Effector memory CD8-positive, alpha-beta T cell (primary cell): ENCODE measurements at regions not wholly inside any gene's neighbourhood (a gene's known extent, or its start where the extent isn't known, plus 50 kb on each side); places are given as distances from the start of the nearest gene placed in this dataset.

Experiments
- ATAC-seq: fragments of 150-1000 bp; cut with Tn5 transposase; replicated peaks from 2 replicates; pipeline ENCODE4 v1.10.0; 2021; ENCODE audit warnings: mild to moderate bottlenecking, moderate library complexity
- DNase-seq, 3 experiments: peaks; one replicate each; pipeline ENCODE4 v3.0.0; 2021
- H3K27ac Mint-ChIP-seq, 2 donors: one replicate each; pipeline ENCODE4 v1.8.0; 2022; ENCODE audit warnings: mild to moderate bottlenecking in 2 of 2, mixed read lengths in 2 of 2, moderate library complexity in 2 of 2
- H3K27me3 Mint-ChIP-seq, 2 donors: one replicate each; pipeline ENCODE4 v1.8.0; 2022; ENCODE audit warnings: mixed read lengths in 2 of 2
- H3K36me3 Mint-ChIP-seq: one replicate; pipeline ENCODE4 v1.8.0; 2022; ENCODE audit warnings: mild to moderate bottlenecking, moderate library complexity, mixed read lengths; ENCODE audit not compliant: insufficient read depth
- H3K4me1 Mint-ChIP-seq, 2 donors: one replicate each; pipeline ENCODE4 v1.8.0; 2022; ENCODE audit warnings: low read depth in 2 of 2, mixed read lengths in 2 of 2
- H3K4me3 Mint-ChIP-seq, 2 donors: one replicate each; pipeline ENCODE4 v1.8.0; 2022; ENCODE audit warnings: mild to moderate bottlenecking in 2 of 2, mixed read lengths in 2 of 2, moderate library complexity in 2 of 2
- H3K9me3 Mint-ChIP-seq, 2 donors: one replicate each; pipeline ENCODE4 v1.8.0; 2022; ENCODE audit warnings: mixed read lengths in 2 of 2

- Mint-ChIP-seq H3K27ac (no peak overlapping the region), H3K4me1 (no peaks in the 10 kb centered on the region), H3K4me3 (no peak overlapping the region), H3K27me3 (peaks cover 10 to 50% of the 10 kb centered on the region in 2 donors), H3K9me3 (no peaks in the 10 kb centered on the region), H3K36me3 (no peaks in the 10 kb centered on the region)
- ATAC-seq: no peak
- no peak for DNase-seq
Observed at GRCh38 chr3:127104586-127104985, 88.3 kb upstream of the PRR23E start.

- Mint-ChIP-seq H3K27me3 (peaks cover 9 to 46% of the 10 kb centered on the region in 2 donors), H3K36me3 (no peaks in the 10 kb centered on the region), H3K27ac (no peak overlapping the region), H3K4me3 (no peak overlapping the region), H3K9me3 (peaks cover 0 to 1% of the 10 kb centered on the region in 2 donors), H3K4me1 (no peaks in the 10 kb centered on the region)
- ATAC-seq (no peak), DNase-seq (no peak)
Observed at GRCh38 chr3:127105587-127105986, 87.3 kb upstream of the PRR23E start.

- Mint-ChIP-seq H3K27ac (no peak overlapping the region), H3K36me3 (no peaks in the 10 kb centered on the region), H3K9me3 (peaks cover 0 to 1% of the 10 kb centered on the region in 2 donors), H3K4me1 (no peaks in the 10 kb centered on the region), H3K4me3 (no peak overlapping the region), H3K27me3 (peaks cover 4 to 41% of the 10 kb centered on the region in 2 donors)
- ATAC-seq (no peak), DNase-seq (no peak)
Observed at GRCh38 chr3:127106053-127106452, 86.9 kb upstream of the PRR23E start.

- Mint-ChIP-seq H3K4me3 (no peak overlapping the region), H3K4me1 (no peaks in the 10 kb centered on the region), H3K27ac (no peak overlapping the region)
Observed at GRCh38 chr3:127106456-127106855, 86.5 kb upstream of the PRR23E start.

GRCh38 chr3:127107002-127107401 is 85.9 kb upstream of the PRR23E start:
- Mint-ChIP-seq H3K36me3 (no peaks in the 10 kb centered on the region), H3K9me3 (peaks cover 0 to 3% of the 10 kb centered on the region in 2 donors), H3K4me3 (no peak overlapping the region), H3K27me3 (peaks cover 0 to 35% of the 10 kb centered on the region in 2 donors), H3K4me1 (no peaks in the 10 kb centered on the region), H3K27ac (no peak overlapping the region)
- DNase-seq: no peak
- ATAC-seq: no peak

More at GRCh38 chr3:127106456-127106855, 86.5 kb upstream of the PRR23E start:
- Mint-ChIP-seq H3K27me3 (peaks cover 0 to 37% of the 10 kb centered on the region in 2 donors), H3K9me3 (peaks cover 0 to 3% of the 10 kb centered on the region in 2 donors), H3K36me3 (no peaks in the 10 kb centered on the region)
- DNase-seq (no peak), ATAC-seq (no peak)

- Mint-ChIP-seq H3K27me3 (peaks cover 0 to 29% of the 10 kb centered on the region in 2 donors), H3K4me3 (no peak overlapping the region), H3K9me3 (peaks cover 0 to 7% of the 10 kb centered on the region in 2 donors), H3K27ac (no peak overlapping the region), H3K4me1 (no peaks in the 10 kb centered on the region), H3K36me3 (no peaks in the 10 kb centered on the region)
- DNase-seq (no peak), ATAC-seq (no peak)
Observed at GRCh38 chr3:127107491-127108375, 85.2 kb upstream of the PRR23E start.

- DNase-seq (no peak), ATAC-seq (no peak)
- peaks cover 0 to 8% of the 10 kb centered on the region in 2 donors for H3K9me3 Mint-ChIP-seq
- H3K27ac Mint-ChIP-seq: no peak overlapping the region
- no peak overlapping the region for H3K4me3 Mint-ChIP-seq
- H3K27me3 Mint-ChIP-seq: peaks cover 0 to 24% of the 10 kb centered on the region in 2 donors
- no peaks in the 10 kb centered on the region for H3K36me3 Mint-ChIP-seq
- no peaks in the 10 kb centered on the region for H3K4me1 Mint-ChIP-seq
Observed at GRCh38 chr3:127108796-127109195, 84.1 kb upstream of the PRR23E start.

- Mint-ChIP-seq H3K27ac (no peak overlapping the region), H3K27me3 (peaks cover 0 to 10% of the 10 kb centered on the region in 2 donors), H3K4me1 (no peaks in the 10 kb centered on the region), H3K4me3 (no peak overlapping the region), H3K36me3 (no peaks in the 10 kb centered on the region), H3K9me3 (peaks cover 0 to 8% of the 10 kb centered on the region in 2 donors)
- ATAC-seq (no peak), DNase-seq (no peak)
Observed at GRCh38 chr3:127110982-127111693, 81.8 kb upstream of the PRR23E start.

- no peak for DNase-seq
- no peaks in the 10 kb centered on the region for H3K4me1 Mint-ChIP-seq
- H3K9me3 Mint-ChIP-seq: peaks cover 0 to 8% of the 10 kb centered on the region in 2 donors
Observed at GRCh38 chr3:127112796-127113570, 79.9 kb upstream of the PRR23E start.

GRCh38 chr3:127113571-127113891 is 79.4 kb upstream of the PRR23E start:
- H3K27me3 Mint-ChIP-seq: peaks cover 8 to 18% of the 10 kb centered on the region in 2 donors
- no peaks in the 10 kb centered on the region for H3K4me1 Mint-ChIP-seq
- H3K4me3 Mint-ChIP-seq: no peak overlapping the region
- H3K9me3 Mint-ChIP-seq: peaks cover 0 to 8% of the 10 kb centered on the region in 2 donors
- ATAC-seq (no peak), DNase-seq (no peak)
- no peak overlapping the region for H3K27ac Mint-ChIP-seq
- H3K36me3 Mint-ChIP-seq: peaks cover 3% of the 10 kb centered on the region

More at GRCh38 chr3:127112796-127113570, 79.9 kb upstream of the PRR23E start:
- Mint-ChIP-seq H3K27me3 (peaks cover 8 to 18% of the 10 kb centered on the region in 2 donors), H3K36me3 (peaks cover 3% of the 10 kb centered on the region), H3K27ac (no peak overlapping the region), H3K4me3 (no peak overlapping the region)
- no peak for ATAC-seq

- H3K4me3 Mint-ChIP-seq: no peak overlapping the region
- peaks cover 0 to 8% of the 10 kb centered on the region in 2 donors for H3K9me3 Mint-ChIP-seq
- ATAC-seq (no peak), DNase-seq (no peak)
- no peak overlapping the region for H3K27ac Mint-ChIP-seq
- no peaks in the 10 kb centered on the region for H3K4me1 Mint-ChIP-seq
- peaks cover 8 to 18% of the 10 kb centered on the region in 2 donors for H3K27me3 Mint-ChIP-seq
- peaks cover 3% of the 10 kb centered on the region for H3K36me3 Mint-ChIP-seq
Observed at GRCh38 chr3:127114337-127115070, 78.4 kb upstream of the PRR23E start.

GRCh38 chr3:127115691-127116351 is 77.1 kb upstream of the PRR23E start:
- Mint-ChIP-seq H3K4me1 (no peaks in the 10 kb centered on the region), H3K4me3 (no peak overlapping the region), H3K9me3 (peaks cover 0 to 6% of the 10 kb centered on the region in 2 donors), H3K27me3 (peaks cover 18 to 28% of the 10 kb centered on the region in 2 donors), H3K27ac (no peak overlapping the region), H3K36me3 (peaks cover 3% of the 10 kb centered on the region)
- DNase-seq: no peak
- no peak for ATAC-seq
